B cell (primary cell): ENCODE measurements at regions not wholly inside any gene's neighbourhood (a gene's known extent, or its start where the extent isn't known, plus 50 kb on each side); places are given as distances from the start of the nearest gene placed in this dataset.
"Not testable (repeated sequence)": the region's sequence is repeated elsewhere in the genome, so short reads cannot be mapped to it uniquely, and the experiment has no call there.

ENCODE experiments used
- ATAC-seq: fragments of 200-7000 bp; cut with Tn5 transposase; one replicate; pipeline ENCODE4 v1.10.0; 2021; ENCODE audit warnings: low read depth, mild to moderate bottlenecking, moderate number of reproducible peaks, moderate library complexity
- CTCF ChIA-PET: fragments of 350-600 bp; sonication (Branson Sonifier 250); formaldehyde crosslinking; loops from one replicate; lab custom pipeline; 2021; ENCODE audit warnings: antibody characterized with exemption, inconsistent platforms; lab: Charles Lee
- POLR2A ChIA-PET: fragments of 350-600 bp; sonication (Branson Sonifier 250); formaldehyde crosslinking; loops from one replicate; lab custom pipeline; 2021; ENCODE audit warnings: antibody characterized with exemption; lab: Charles Lee
- DNase-seq: peaks from one replicate; pipeline ENCODE4 v3.0.0; 2013
- H2AFZ ChIP-seq: 2 replicates; pipeline ENCODE4 v1.6.1; 2012; ENCODE audit warnings: mild to moderate bottlenecking, low read depth, low read length; ENCODE audit not compliant: insufficient read depth, poor library complexity, severe bottlenecking
- H3K27ac ChIP-seq, 2 donors: 1 replicate in 1 of 2; 2 replicates in 1 of 2; pipeline ENCODE4 v1.5.1; 2012 to 2013; ENCODE audit warnings: low read length in 2 of 2, mild to moderate bottlenecking in 2 of 2, moderate library complexity in 1 of 2
- H3K27me3 ChIP-seq, 4 experiments: fragments of 200-600 bp in 1 of 4; sonication (generic) in 1 of 4; replicated peaks in 1 of 4; 1 replicate in 2 of 4; 2 replicates in 2 of 4; pipeline versions ENCODE4 v1.6.1 to v1.7.0; 2013 to 2016; ENCODE audit warnings: low read length in 3 of 4, mild to moderate bottlenecking in 2 of 4, mixed read lengths in 1 of 4, moderate library complexity in 1 of 4; ENCODE audit not compliant: insufficient read depth in 4 of 4, control insufficient read depth in 3 of 4; ENCODE audit errors: control extremely low read depth in 1 of 4
- H3K36me3 ChIP-seq, 2 experiments: replicated peaks in 1 of 2; 1 replicate in 1 of 2; 2 replicates in 1 of 2; pipeline versions ENCODE4 v1.6.1 to v1.7.1; 2013; ENCODE audit warnings: low read length in 1 of 2; ENCODE audit not compliant: insufficient read depth in 2 of 2, control insufficient read depth in 1 of 2; ENCODE audit errors: control extremely low read depth in 1 of 2, extremely low read depth in 1 of 2
- H3K4me1 ChIP-seq, 2 donors: fragments of 200-600 bp in 1 of 2; sonication (generic) in 1 of 2; 1 replicate in 1 of 2; 2 replicates in 1 of 2; pipeline versions ENCODE4 v1.5.1 to v1.6.1; 2013 to 2017; ENCODE audit warnings: low read length in 2 of 2; ENCODE audit not compliant: control insufficient read depth in 2 of 2, insufficient read depth in 2 of 2
- H3K4me2 ChIP-seq: replicated peaks from 2 replicates; pipeline ENCODE3; 2012; ENCODE audit warnings: mild to moderate bottlenecking, low read depth, low read length; ENCODE audit not compliant: poor library complexity, severe bottlenecking
- H3K4me3 ChIP-seq, 5 experiments: fragments of 200-600 bp in 1 of 5; sonication (generic) in 1 of 5; 1 replicate in 3 of 5; 2 replicates in 2 of 5; pipeline versions ENCODE4 v1.5.1 to v1.7.0; 2011 to 2016; ENCODE audit warnings: low read length in 4 of 5, mild to moderate bottlenecking in 4 of 5, low read depth in 2 of 5, control low read depth in 1 of 5, moderate library complexity in 1 of 5; ENCODE audit not compliant: insufficient read depth in 1 of 5; ENCODE audit errors: control extremely low read depth in 1 of 5, extremely low read depth in 1 of 5
- H3K79me2 ChIP-seq: fragments of 200-600 bp; sonication (generic); one replicate; pipeline ENCODE4 v1.6.0; 2016; ENCODE audit warnings: low read length; ENCODE audit not compliant: control insufficient read depth, insufficient read depth
- H3K9ac ChIP-seq: fragments of 200-600 bp; sonication (generic); 2 replicates; pipeline ENCODE4 v1.6.1; 2017; ENCODE audit warnings: mild to moderate bottlenecking, low read length, moderate library complexity
- H3K9me3 ChIP-seq, 3 donors: one replicate each; pipeline versions ENCODE4 v1.6.1 to v1.7.1; 2013; ENCODE audit warnings: low read length in 2 of 3; ENCODE audit not compliant: control insufficient read depth in 2 of 3, insufficient read depth in 1 of 3; ENCODE audit errors: control extremely low read depth in 1 of 3
- H4K20me1 ChIP-seq: 2 replicates; pipeline ENCODE4 v1.6.0; 2012; ENCODE audit warnings: mild to moderate bottlenecking, low read length; ENCODE audit not compliant: insufficient read depth, control insufficient read depth, poor library complexity, severe bottlenecking
- H3K27ac Mint-ChIP-seq: one replicate; pipeline ENCODE4 v1.8.0; 2021; ENCODE audit warnings: mixed read lengths
- H3K27me3 Mint-ChIP-seq: one replicate; pipeline ENCODE4 v1.8.0; 2021; ENCODE audit warnings: mixed read lengths
- H3K4me1 Mint-ChIP-seq: one replicate; pipeline ENCODE4 v1.8.0; 2021; ENCODE audit warnings: mixed read lengths
- H3K4me3 Mint-ChIP-seq: one replicate; pipeline ENCODE4 v1.8.0; 2021; ENCODE audit warnings: mixed read lengths
- H3K9me3 Mint-ChIP-seq: one replicate; pipeline ENCODE4 v1.8.0; 2022; ENCODE audit warnings: mixed read lengths; ENCODE audit not compliant: insufficient read depth
- EZH2 ChIP-seq: IDR thresholded peaks from 2 replicates; pipeline ENCODE4 v1.6.1; 2012; ENCODE audit warnings: borderline replicate concordance, low read depth, mild to moderate bottlenecking, moderate library complexity, low read length; ENCODE audit not compliant: insufficient read depth, poor library complexity, severe bottlenecking
- WGBS: methylation state at CpG from one replicate; pipeline ENCODE4 v1.1.5; 2013; ENCODE audit warnings: missing lambda C conversion rate; ENCODE audit not compliant: insufficient coverage; 5-methylcytosine and 5-hydroxymethylcytosine counted together
- intact Hi-C: fragments of 100-400 bp; cut with micrococcal nuclease; formaldehyde crosslinking; loops from one replicate; pipeline ENCODE4 v1.10.0; 2022

DNA sequence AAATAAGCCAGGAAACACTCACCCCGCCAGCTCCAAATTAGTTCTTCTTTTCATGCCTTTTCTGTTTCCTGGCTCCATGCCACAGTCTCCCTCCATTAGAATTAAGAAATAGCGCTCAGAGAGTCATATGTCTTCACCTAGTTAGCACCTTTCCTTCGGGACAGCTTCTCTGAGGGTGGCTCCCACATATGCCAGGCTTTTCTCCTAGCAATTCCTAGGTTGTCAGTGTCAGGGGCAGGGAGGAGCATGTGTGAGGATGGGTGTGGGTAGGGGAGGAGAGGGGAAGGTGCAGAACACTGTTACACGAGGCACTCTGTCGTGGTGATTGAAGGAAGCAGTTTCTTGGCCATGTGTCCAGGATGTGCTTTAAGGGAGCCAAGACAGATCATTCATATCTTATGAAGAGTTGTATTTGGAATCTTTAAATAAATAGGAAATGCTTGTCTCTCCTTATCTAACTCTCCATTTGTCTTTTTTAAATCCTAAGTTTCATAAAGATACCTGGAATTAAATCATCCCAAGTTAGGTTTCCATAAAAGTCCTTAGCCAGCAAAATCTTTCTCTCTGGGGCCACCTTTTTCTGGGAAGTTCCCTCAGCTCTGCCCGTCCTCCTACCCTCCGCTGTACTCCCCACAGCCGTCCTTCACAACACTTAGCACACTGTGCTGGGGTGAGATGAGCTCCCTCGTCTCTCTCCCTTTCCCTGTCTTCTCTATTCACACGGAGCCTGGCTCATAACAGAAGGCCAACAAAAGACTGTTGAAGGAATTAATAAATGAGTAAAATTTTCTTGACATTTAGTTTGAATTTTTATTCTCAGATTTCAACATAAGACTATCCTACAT, 361.0 kb downstream of the CD83 start:
- Histone ChIP-seq H4K20me1 (no peaks in the 10 kb centered on the region), H3K27me3 (no peaks in the 10 kb centered on the region), H3K36me3 (peaks cover 0 to 3% of the 10 kb centered on the region in 2 experiments), H2AFZ (no peak overlapping the region), H3K9me3 (no peaks in the 10 kb centered on the region), H3K4me1 (peaks cover 15 to 18% of the 10 kb centered on the region in 2 donors), H3K4me2 (peak overlapping the region; percentile 1), H3K9ac (no peak overlapping the region), H3K27ac (no peak overlapping the region), H3K4me3 (no peak overlapping the region), H3K79me2 (no peaks in the 10 kb centered on the region)
- ChIA-PET POLR2A (no interaction called here), CTCF (no interaction called here)
- WGBS: 60% methylated on average over 4 of the region's 10 CpGs
- no peak for TF ChIP-seq EZH2
- no peaks in the 10 kb centered on the region for H3K27me3 Mint-ChIP-seq
- intact Hi-C loops: no loop called here
- ATAC-seq (no peak), DNase-seq (no peak)
- H3K27ac Mint-ChIP-seq: no peak overlapping the region
- H3K9me3 Mint-ChIP-seq: no peaks in the 10 kb centered on the region
- peaks cover 9% of the 10 kb centered on the region for H3K4me1 Mint-ChIP-seq
- no peak overlapping the region for H3K4me3 Mint-ChIP-seq

DNA sequence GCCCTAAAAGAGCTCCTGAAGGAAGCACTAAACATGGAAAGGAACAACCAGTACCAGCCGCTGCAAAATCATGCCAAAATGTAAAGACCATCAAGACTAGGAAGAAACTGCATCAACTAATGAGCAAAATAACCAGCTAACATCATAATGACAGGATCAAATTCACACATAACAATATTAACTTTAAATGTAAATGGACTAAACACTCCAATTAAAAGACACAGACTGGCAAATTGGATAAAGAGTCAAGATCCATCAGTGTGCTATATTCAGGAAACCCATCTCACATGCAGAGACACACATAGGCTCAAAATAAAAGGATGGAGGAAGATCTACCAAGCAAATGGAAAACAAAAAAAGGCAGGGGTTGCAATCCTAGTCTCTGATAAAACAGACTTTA, 364.4 kb downstream of the CD83 start:
- ATAC-seq, H3K27me3 Mint-ChIP-seq, intact Hi-C loops: not testable (repeated sequence)

More for the DNA sequence above, 364.4 kb downstream of the CD83 start:
- no CpG with 5 or more reads among the region's 1 CpG for WGBS
- H4K20me1 ChIP-seq, H3K79me2 ChIP-seq, CTCF ChIA-PET, H3K4me3 Mint-ChIP-seq, DNase-seq, H3K27ac ChIP-seq, H3K9me3 ChIP-seq, H3K9ac ChIP-seq, H3K4me2 ChIP-seq, H3K27ac Mint-ChIP-seq, H2AFZ ChIP-seq, POLR2A ChIA-PET, H3K9me3 Mint-ChIP-seq, H3K36me3 ChIP-seq, H3K4me3 ChIP-seq, H3K4me1 Mint-ChIP-seq, H3K27me3 ChIP-seq: not testable (repeated sequence)
- peaks cover 14 to 16% of the 10 kb centered on the region in 2 donors for H3K4me1 ChIP-seq
